LoVo (cell line): ENCODE measurements at regions not wholly inside any gene's neighbourhood (a gene's known extent, or its start where the extent isn't known, plus 50 kb on each side); places are given as distances from the start of the nearest gene placed in this dataset.
"Not testable (repeated sequence)": the region's sequence is repeated elsewhere in the genome, so short reads cannot be mapped to it uniquely, and the experiment has no call there.

Experiments
- DNase-seq: peaks from one replicate; pipeline ENCODE4 v3.0.0-alpha.2; 2016; ENCODE audit warnings: low spot score

DNA sequence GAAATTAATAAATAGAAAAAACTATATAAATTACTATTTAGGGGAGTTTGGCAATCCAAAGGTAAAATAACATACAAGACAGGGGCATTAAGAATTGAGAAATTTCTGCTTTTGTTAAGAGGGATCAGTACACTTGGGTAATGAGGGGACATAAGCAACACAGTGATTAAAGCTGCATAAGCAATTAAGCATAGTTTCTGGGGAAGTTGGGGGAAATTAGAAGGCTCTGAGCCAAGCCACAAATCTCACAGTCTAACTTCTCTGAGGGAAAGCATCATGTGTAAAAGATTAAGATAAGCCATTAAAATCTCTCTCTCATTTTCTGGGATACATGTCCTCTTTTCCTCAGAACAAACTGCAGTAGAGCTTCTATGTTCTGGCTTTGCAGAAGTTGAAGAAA, 533.9 kb upstream of the LRFN5 start:
- no peak for DNase-seq

GRCh38 chr14:41071351-41071750, 535.3 kb upstream of the LRFN5 start:
- no peak for DNase-seq

DNA sequence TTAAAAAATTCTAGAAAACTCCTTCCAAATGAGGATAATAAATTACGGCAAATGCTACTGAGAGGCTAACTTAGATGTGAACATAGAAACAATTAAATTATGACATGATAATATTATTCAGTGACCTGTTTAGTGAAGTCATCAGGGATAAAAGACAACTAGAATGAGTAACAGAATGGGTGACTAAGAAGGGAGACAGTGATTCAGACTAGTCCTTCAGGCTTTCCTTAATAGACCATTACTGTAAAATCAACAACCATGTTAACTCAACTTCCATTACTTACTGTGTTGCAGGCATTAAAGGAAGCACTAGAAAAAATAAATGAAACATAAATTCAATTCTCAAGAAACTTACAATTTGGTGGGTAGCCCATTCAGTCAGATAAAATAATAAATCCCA, 543.9 kb upstream of the LRFN5 start:
- DNase-seq: no peak

DNA sequence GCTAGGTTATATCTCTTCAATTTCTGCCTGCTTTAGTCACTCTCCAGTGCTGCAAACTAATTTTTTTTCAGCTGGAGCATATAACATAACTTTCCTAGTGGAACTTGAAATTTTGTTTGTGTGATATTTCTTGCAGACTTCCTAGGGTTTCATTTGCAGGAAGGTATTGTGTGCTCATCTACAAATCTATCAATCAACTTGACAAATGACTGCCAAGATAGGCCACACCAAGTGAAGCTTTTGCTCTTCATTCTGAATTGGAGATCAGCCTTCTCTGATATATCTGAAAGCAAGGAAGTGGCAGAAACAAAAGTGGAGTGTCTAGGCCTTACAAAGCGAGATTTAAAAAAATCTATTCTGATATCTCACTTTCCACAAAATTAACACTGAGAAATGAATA, 551.1 kb upstream of the LRFN5 start:
- no peak for DNase-seq

GRCh38 chr14:41051801-41052200, 554.9 kb upstream of the LRFN5 start:
- no peak for DNase-seq

DNA sequence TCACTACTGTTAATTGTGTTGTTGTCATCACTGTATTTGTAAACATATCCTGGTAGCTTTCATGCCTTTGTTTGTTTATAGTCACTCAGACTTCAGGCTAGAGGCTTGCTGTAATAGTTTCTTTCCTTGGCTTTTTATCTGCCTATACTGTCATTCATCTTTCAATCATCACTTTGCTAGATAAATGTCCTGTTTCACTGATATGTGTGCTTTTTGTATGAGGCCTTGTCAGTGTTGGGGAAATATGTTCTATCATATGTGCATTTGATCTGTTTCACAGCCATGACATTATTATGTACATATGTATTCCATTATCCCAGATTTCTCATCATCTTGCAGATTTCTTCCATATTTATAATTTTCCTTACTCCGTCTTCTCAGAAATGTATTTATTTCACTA, 558.9 kb upstream of the LRFN5 start:
- no peak for DNase-seq

GRCh38 chr14:41037388-41037787, 569.3 kb upstream of the LRFN5 start:
- no peak for DNase-seq

DNA sequence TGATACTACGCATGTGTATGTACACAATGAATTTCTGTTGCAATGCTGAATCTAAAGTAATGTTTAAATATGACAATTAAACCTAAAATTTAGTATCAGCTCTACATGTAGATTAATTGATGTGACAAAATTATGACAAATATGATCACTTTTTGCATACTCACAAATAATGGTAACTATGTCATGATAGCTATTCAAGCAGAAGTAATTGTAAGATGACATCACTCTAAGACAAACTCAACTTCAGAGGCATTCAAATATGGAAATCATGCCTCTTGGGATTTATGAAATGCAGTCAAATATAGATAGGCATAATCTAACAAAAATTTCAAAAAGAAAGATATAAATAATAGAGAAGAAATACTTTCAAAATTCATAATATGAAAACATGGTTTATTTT, 571.7 kb upstream of the LRFN5 start:
- no peak for DNase-seq

DNA sequence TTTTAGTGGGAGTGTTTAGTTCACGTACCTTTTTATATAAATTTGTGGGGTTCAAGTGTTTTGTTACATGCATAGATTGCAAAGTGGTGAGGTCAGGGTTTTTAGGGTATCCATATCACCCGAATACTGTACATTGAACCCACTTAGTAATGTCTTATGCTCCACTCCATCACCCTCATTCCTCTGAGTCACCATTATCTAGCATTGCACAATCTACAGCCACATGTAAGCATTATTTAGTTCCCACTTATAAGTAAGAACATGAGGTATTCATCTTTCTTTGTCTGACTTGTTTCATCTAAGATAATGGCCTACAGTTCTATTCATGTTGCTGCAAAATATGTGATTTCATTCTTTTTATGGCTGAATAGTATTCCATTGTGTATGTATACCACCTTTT, 583.7 kb upstream of the LRFN5 start:
- DNase-seq: no peak

- no peak for DNase-seq
Measured at GRCh38 chr14:41016213-41016612, 590.5 kb upstream of the LRFN5 start.

- no peak for DNase-seq
Measured at GRCh38 chr14:41000350-41000749, 606.3 kb upstream of the LRFN5 start.

GRCh38 chr14:40989260-40989659, 617.4 kb upstream of the LRFN5 start:
- DNase-seq: no peak

GRCh38 chr14:40987481-40987880, 619.2 kb upstream of the LRFN5 start:
- no peak for DNase-seq

DNA sequence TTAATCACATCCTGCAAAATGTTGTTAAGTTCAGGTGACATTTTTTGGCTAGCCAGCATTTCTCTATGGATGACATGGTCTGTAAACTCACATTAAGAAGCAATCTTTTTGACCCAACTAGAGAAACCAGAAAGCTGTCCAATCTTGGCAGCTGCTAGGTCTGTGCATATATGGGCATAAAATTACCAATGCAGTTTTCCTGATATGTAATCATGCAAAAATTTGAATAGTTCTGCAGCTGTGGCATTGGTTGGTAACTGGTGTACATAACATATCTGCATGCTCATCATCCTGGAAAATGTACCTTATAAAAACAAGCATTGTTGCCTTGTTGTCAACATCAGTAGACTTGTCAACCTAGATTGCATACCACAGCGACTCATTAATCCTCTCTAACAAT, 620.0 kb upstream of the LRFN5 start:
- DNase-seq: no peak

DNA sequence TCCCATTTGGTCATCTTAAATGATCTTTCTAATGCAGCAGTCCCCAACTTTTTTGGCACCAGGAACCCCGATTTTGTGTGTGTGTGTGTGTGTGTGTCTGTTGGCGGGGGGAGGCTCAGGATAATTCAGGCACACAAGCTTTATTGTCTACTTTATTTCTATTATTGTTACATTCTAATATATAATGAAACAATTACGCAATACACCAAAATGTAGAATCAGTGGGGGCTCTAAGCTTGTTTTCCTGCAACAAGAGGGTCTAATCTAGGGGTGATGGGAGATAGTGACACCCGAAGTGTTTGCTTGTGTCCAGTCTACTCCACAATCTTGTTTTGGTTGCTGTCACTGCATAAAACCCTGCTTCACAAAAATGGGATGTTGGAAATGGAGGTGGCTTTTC, 621.1 kb upstream of the LRFN5 start:
- no peak for DNase-seq

DNA sequence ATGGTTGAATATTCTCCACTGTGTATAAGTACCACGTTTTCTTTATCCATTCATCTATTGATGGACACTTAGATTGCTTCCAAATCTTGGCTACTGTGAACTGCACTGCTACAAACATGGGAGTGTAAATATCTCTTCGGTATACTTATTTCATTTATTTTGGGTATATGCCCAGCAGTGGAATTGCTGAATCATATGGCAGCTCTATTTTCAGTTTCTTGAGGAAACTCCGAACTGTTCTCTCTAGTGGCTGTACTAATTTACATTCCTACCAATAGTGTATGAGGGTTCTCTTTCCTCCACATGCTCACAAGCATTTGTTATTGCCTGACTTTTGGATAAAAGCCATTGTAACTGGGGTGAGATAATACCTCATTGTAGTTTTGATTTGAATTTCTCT, 623.1 kb upstream of the LRFN5 start:
- no peak for DNase-seq

DNA sequence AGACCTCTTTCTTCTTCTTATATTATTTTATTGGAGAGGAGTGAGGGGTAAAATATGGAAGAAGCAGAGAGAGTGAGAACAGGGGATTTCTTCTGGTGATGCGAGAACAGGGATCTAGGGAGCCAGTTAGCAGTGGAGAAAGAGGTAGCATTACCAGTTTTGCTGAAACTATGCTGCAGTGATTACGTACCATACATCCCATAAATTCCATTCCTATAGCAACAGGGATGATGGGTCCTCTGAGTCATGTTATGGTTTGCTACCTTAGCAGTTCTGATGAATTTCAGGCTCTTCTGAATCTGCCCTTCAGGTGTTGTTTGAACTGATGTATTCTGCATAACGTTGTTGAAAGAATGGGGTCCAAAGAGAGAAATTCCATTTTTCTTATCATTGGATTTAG, 625.4 kb upstream of the LRFN5 start:
- DNase-seq: no peak

- not testable (repeated sequence) for DNase-seq
Measured at GRCh38 chr14:40960257-40960656, 646.4 kb upstream of the LRFN5 start.

DNA sequence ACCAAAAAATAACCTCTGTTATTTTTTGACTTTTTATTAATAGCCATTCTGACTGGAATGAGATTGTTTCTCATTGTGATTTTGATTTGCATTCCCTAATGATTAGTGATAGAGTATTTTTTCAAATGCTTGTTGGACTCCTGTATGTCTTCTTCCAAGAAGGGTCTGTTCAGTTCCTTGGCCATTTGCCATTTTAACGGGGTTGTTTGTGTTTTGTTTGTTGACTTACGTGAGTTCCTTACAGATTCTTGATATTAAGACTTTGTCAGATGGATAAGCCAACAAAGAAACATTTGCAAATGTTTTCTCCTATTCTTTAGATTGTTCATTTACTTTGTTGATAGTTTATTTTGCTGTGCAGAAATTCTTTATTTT, 651.6 kb upstream of the LRFN5 start:
- no peak for DNase-seq

DNA sequence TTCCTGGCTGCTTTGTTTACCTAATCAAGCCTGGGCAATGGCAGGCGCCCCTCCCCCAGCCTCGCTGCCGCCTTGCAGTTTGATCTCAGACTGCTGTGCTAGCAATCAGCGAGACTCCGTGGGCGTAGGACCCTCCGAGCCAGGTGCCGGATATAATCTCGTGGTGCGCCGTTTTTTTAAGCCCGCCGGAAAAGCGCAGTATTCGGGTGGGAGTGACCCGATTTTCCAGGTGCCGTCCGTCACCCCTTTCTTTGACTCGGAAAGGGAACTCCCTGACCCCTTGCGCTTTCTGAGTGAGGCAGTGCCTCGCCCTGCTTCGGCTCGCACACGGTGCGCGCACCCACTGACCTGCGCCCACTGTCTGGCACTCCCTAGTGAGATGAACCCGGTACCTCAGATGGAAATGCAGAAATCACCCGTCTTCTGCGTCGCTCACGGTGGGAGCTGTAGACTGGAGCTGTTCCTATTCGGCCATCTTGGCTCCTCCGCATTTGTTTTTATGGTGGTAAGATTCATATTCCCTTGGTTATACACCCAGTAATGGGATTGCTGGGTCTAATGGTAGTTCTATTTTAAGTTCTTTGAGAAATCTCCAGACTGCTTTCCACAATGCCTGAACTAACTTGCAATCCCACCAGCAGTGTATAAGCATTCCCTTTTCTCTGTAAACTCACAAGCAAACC, 652.1 kb upstream of the LRFN5 start:
- not testable (repeated sequence) for DNase-seq

DNA sequence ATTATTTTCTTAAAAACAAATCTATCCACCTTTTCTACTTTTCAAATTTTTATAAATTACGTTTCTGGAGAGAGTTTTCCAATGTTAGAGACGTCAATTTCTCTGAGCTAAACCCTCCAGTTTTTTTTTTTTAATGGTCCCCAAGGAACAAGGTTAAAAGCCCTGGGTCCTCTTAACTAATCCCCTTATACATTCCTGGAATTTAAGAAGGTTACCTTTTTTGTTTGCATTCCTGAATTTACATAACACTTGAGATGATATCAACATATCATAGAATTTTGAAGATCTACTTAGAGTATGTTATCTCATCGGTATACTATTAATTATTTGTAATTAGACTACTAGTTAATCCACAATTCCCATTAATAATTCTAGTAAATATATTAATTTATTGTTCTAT, 662.2 kb upstream of the LRFN5 start:
- no peak for DNase-seq

GRCh38 chr14:40936861-40937260, 669.8 kb upstream of the LRFN5 start:
- DNase-seq: no peak

GRCh38 chr14:40920380-40920779, 686.3 kb upstream of the LRFN5 start:
- no peak for DNase-seq

- DNase-seq: no peak
Measured at GRCh38 chr14:40911141-40911540, 695.5 kb upstream of the LRFN5 start.

DNA sequence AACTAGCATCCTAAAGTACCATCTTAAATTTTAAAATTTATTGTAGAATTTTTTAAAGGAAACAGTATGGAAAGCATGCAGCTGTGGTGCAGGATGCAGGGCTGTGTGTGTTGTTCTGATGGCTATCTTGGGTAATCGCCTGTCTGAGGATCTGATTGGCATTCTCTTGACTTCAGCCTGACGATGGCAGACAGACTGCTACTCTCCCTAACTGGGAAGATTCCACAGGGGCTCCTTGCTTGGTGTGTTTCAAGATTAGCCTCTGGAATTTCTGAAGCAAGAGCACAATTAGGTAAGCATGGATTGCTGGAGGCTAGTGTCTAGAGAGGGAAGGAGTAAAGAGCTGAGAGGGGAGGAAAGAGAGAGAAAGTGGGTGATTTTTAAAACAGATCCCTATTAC, 696.8 kb upstream of the LRFN5 start:
- no peak for DNase-seq
